ENCODE measurements at regions not wholly inside any gene's neighbourhood (a gene's known extent, or its start where the extent isn't known, plus 50 kb on each side); places are given as distances from the start of the nearest gene placed in this dataset.

GRCh38 chr14:83566567-83566966, 1963.4 kb upstream of the FLRT2 start:
- no peak overlapping the region for H3K4me3 ChIP-seq (ENCODE audit: low read depth in 2 of 2, low read length in 2 of 2)
- DNase-seq (ENCODE audit: low read depth, low spot score) (no peak), ATAC-seq (no peak)
- H3K27me3 ChIP-seq (ENCODE audit: control insufficient read depth, insufficient read depth, low read length): no peaks in the 10 kb centered on the region
- no peaks in the 10 kb centered on the region for H3K4me1 ChIP-seq (ENCODE audit: control insufficient read depth, insufficient read depth, low read length)
- no peaks in the 10 kb centered on the region; the same call in 1 of the 2 replicates for H3K9me3 ChIP-seq (ENCODE audit: control insufficient read depth, insufficient read depth, low read depth, low read length)
- H3K36me3 ChIP-seq (ENCODE audit: control insufficient read depth, insufficient read depth, low read length): no peaks in the 10 kb centered on the region
- intact Hi-C loops (cut with micrococcal nuclease; ENCODE audit: unreplicated experiment): no loop called here
- no peak overlapping the region for H3K27ac ChIP-seq (ENCODE audit: low read length)
- POLR2A ChIA-PET: no interaction called here
- CTCF ChIA-PET: no interaction called here
- in situ Hi-C loops (cut with HindIII; ENCODE audit: low pct_unique_long_range_greater_than_20kb, low sequenced_read_pairs): no loop called here
- BruUV-seq (replicated peaks): no TSS peak
- TF ChIP-seq SIN3A (IDR thresholded peaks at IDR 0.05; ENCODE audit: borderline replicate concordance, insufficient read depth, low read depth, low read length) (no peak), REST (IDR thresholded peaks at IDR 0.05; ENCODE audit: insufficient read depth in 1 of 2, low read depth in 2 of 2, low read length in 1 of 2) (no peak), CTCF (IDR thresholded peaks at IDR 0.05) (no peak), POLR2AphosphoS5 (IDR thresholded peaks at IDR 0.05; ENCODE audit: low read depth, low read length) (no peak), TCF7L2 (IDR thresholded peaks at IDR 0.05; ENCODE audit: low read depth, low read length) (no peak)

GRCh38 chr14:83568141-83568540, 1961.8 kb upstream of the FLRT2 start:
- POLR2A ChIA-PET: no interaction called here
- in situ Hi-C loops (cut with HindIII; ENCODE audit: low pct_unique_long_range_greater_than_20kb, low sequenced_read_pairs): no loop called here
- TF ChIP-seq POLR2AphosphoS5 (IDR thresholded peaks at IDR 0.05; ENCODE audit: low read depth, low read length): no peak
- TF ChIP-seq REST (IDR thresholded peaks at IDR 0.05; ENCODE audit: insufficient read depth in 1 of 2, low read depth in 2 of 2, low read length in 1 of 2): no peak
- no peak for TF ChIP-seq CTCF (IDR thresholded peaks at IDR 0.05)
- no peak for TF ChIP-seq SIN3A (IDR thresholded peaks at IDR 0.05; ENCODE audit: borderline replicate concordance, insufficient read depth, low read depth, low read length)
- no peak for TF ChIP-seq TCF7L2 (IDR thresholded peaks at IDR 0.05; ENCODE audit: low read depth, low read length)

More at GRCh38 chr14:83568141-83568540, 1961.8 kb upstream of the FLRT2 start:
- Histone ChIP-seq H3K36me3 (ENCODE audit: control insufficient read depth, insufficient read depth, low read length) (no peaks in the 10 kb centered on the region), H3K27me3 (ENCODE audit: control insufficient read depth, insufficient read depth, low read length) (no peaks in the 10 kb centered on the region), H3K9me3 (ENCODE audit: control insufficient read depth, insufficient read depth, low read depth, low read length) (no peaks in the 10 kb centered on the region; the same call in 1 of the 2 replicates), H3K4me1 (ENCODE audit: control insufficient read depth, insufficient read depth, low read length) (no peaks in the 10 kb centered on the region), H3K4me3 (ENCODE audit: low read depth in 2 of 2, low read length in 2 of 2) (no peak overlapping the region), H3K27ac (ENCODE audit: low read length) (no peak overlapping the region)
- intact Hi-C loops (cut with micrococcal nuclease; ENCODE audit: unreplicated experiment): no loop called here
- CTCF ChIA-PET: no interaction called here
- DNase-seq (ENCODE audit: low read depth, low spot score) (no peak), ATAC-seq (no peak)
- BruUV-seq (replicated peaks): no TSS peak
